ENCODE measurements at regions not wholly inside any gene's neighbourhood (a gene's known extent, or its start where the extent isn't known, plus 50 kb on each side); places are given as distances from the start of the nearest gene placed in this dataset.

- 27 to 98% (median 90%) methylated on average over 3 to 4 of the region's 4 CpGs for WGBS, 10 experiments
- H3K4me1 ChIP-seq (replicated peaks in 1 of 2) = no peaks in the 10 kb centered on the region
- ATAC-seq (replicated peaks in 6 of 8) = no peak
- H3K27ac ChIP-seq = no peak overlapping the region
- H3K4me3 ChIP-seq = no peak overlapping the region
- in situ Hi-C loops (cut with MboI; ENCODE audit: low pct_unique_long_range_greater_than_20kb in 2 of 9, low sequenced_read_pairs in 9 of 9, unreplicated experiment in 9 of 9) = no loop called here
These were observed 617.0 kb downstream of the RNF144B start for GRCh38 chr6:19004176-19004575.

- 0 to 97% (median 75%) methylated on average over 1 to 3 of the region's 3 CpGs for WGBS, 10 experiments
- in situ Hi-C loops (cut with MboI; ENCODE audit: low pct_unique_long_range_greater_than_20kb in 2 of 9, low sequenced_read_pairs in 9 of 9, unreplicated experiment in 9 of 9) = no loop called here
- ATAC-seq (replicated peaks in 6 of 8) = no peak
- H3K4me1 ChIP-seq (replicated peaks in 1 of 2) = no peaks in the 10 kb centered on the region
- H3K4me3 ChIP-seq = no peak overlapping the region
- H3K27ac ChIP-seq = no peak overlapping the region
These were observed 622.6 kb downstream of the RNF144B start for GRCh38 chr6:19009769-19010168.

GRCh38 chr6:19013026-19013705, 626.0 kb downstream of the RNF144B start:
- no peak overlapping the region for H3K27ac ChIP-seq
- no peak overlapping the region for H3K4me3 ChIP-seq
- WGBS, 10 experiments = 7 to 98% (median 43%) methylated on average over 1 to 4 of the region's 4 CpGs; no CpG with 5 or more reads in 1 of the 10 experiments
- ATAC-seq (replicated peaks in 6 of 8) = peak in 1 of 8 experiments; percentile 37
- no peaks in the 10 kb centered on the region for H3K4me1 ChIP-seq (replicated peaks in 1 of 2)
- in situ Hi-C loops (cut with MboI; ENCODE audit: low pct_unique_long_range_greater_than_20kb in 2 of 9, low sequenced_read_pairs in 9 of 9, unreplicated experiment in 9 of 9) = no loop called here

GRCh38 chr6:19024737-19025136, 637.6 kb downstream of the RNF144B start:
- no peak overlapping the region for H3K27ac ChIP-seq
- WGBS, 10 experiments = 0 to 50% (median 36%) methylated on average over 1 to 4 of the region's 4 CpGs; no CpG with 5 or more reads in 3 of the 10 experiments
- ATAC-seq (replicated peaks in 6 of 8) = peak in 5 of 8 experiments; percentile 19 to 61 (median 37)
- in situ Hi-C loops (cut with MboI; ENCODE audit: low pct_unique_long_range_greater_than_20kb in 2 of 9, low sequenced_read_pairs in 9 of 9, unreplicated experiment in 9 of 9) = no loop called here
- no peaks in the 10 kb centered on the region for H3K4me1 ChIP-seq (replicated peaks in 1 of 2)
- H3K4me3 ChIP-seq = no peak overlapping the region

GRCh38 chr6:19028201-19028600, 641.1 kb downstream of the RNF144B start:
- in situ Hi-C loops (cut with MboI; ENCODE audit: low pct_unique_long_range_greater_than_20kb in 2 of 9, low sequenced_read_pairs in 9 of 9, unreplicated experiment in 9 of 9) = no loop called here

GRCh38 chr6:19032591-19033295, 645.6 kb downstream of the RNF144B start:
- Histone ChIP-seq H3K27ac (no peak overlapping the region), H3K4me3 (no peak overlapping the region), H3K4me1 (replicated peaks in 1 of 2) (peaks cover 11 to 18% of the 10 kb centered on the region in 2 donors)
- in situ Hi-C loops (cut with MboI; ENCODE audit: low pct_unique_long_range_greater_than_20kb in 2 of 9, low sequenced_read_pairs in 9 of 9, unreplicated experiment in 9 of 9) = no loop called here
- no peak for ATAC-seq (replicated peaks in 6 of 8)

More at GRCh38 chr6:19028201-19028600, 641.1 kb downstream of the RNF144B start:
- ATAC-seq (replicated peaks in 6 of 8) = no peak
- 60 to 100% (median 70%) methylated on average over 2 to 3 of the region's 3 CpGs; no CpG with 5 or more reads in 3 of the 10 experiments for WGBS, 10 experiments
- H3K27ac ChIP-seq = no peak overlapping the region
- no peak overlapping the region for H3K4me3 ChIP-seq
- peaks cover 0 to 3% of the 10 kb centered on the region in 2 donors for H3K4me1 ChIP-seq (replicated peaks in 1 of 2)

GRCh38 chr6:19033683-19034082, 646.5 kb downstream of the RNF144B start:
- no peak overlapping the region for H3K27ac ChIP-seq
- H3K4me3 ChIP-seq = no peak overlapping the region
- no peak for ATAC-seq (replicated peaks in 6 of 8)
- H3K4me1 ChIP-seq (replicated peaks in 1 of 2) = peaks cover 11 to 18% of the 10 kb centered on the region in 2 donors
- in situ Hi-C loops (cut with MboI; ENCODE audit: low pct_unique_long_range_greater_than_20kb in 2 of 9, low sequenced_read_pairs in 9 of 9, unreplicated experiment in 9 of 9) = no loop called here
- 0 to 100% (median 66%) methylated on average over 1 of the region's 1 CpG; no CpG with 5 or more reads in 2 of the 10 experiments for WGBS, 10 experiments

GRCh38 chr6:19034986-19035385, 647.8 kb downstream of the RNF144B start:
- H3K27ac ChIP-seq = peak overlapping the region; percentile 7 to 47
- ATAC-seq (replicated peaks in 6 of 8) = peak in 3 of 8 experiments; percentile 9 to 65 (median 13)
- no peak overlapping the region for H3K4me3 ChIP-seq
- WGBS, 10 experiments = 10 to 82% (median 48%) methylated on average over 1 to 2 of the region's 2 CpGs
- in situ Hi-C loops (cut with MboI; ENCODE audit: low pct_unique_long_range_greater_than_20kb in 2 of 9, low sequenced_read_pairs in 9 of 9, unreplicated experiment in 9 of 9) = no loop called here
- peaks cover 11 to 18% of the 10 kb centered on the region in 2 donors for H3K4me1 ChIP-seq (replicated peaks in 1 of 2)

- in situ Hi-C loops (cut with MboI; ENCODE audit: low pct_unique_long_range_greater_than_20kb in 2 of 9, low sequenced_read_pairs in 9 of 9, unreplicated experiment in 9 of 9) = no loop called here
- whole genome bisulfite sequencing, 10 experiments = 0 to 83% (median 36%) methylated on average over 1 to 7 of the region's 7 CpGs
- H3K27ac ChIP-seq = peak overlapping the region in 1 of 2 donors; percentile 47
- H3K4me1 ChIP-seq (replicated peaks in 1 of 2) = peaks cover 11 to 20% of the 10 kb centered on the region in 2 donors
- ATAC-seq (replicated peaks in 6 of 8) = peak in 5 of 8 experiments; percentile 52 to 95 (median 81)
- no peak overlapping the region for H3K4me3 ChIP-seq
These were observed 648.5 kb downstream of the RNF144B start for GRCh38 chr6:19035461-19036195.

GRCh38 chr6:19036196-19036555, 649.0 kb downstream of the RNF144B start:
- H3K4me3 ChIP-seq = no peak overlapping the region
- ATAC-seq (replicated peaks in 6 of 8) = no peak
- WGBS, 10 experiments = 30 to 100% (median 80%) methylated on average over 1 to 2 of the region's 2 CpGs; no CpG with 5 or more reads in 1 of the 10 experiments
- in situ Hi-C loops (cut with MboI; ENCODE audit: low pct_unique_long_range_greater_than_20kb in 2 of 9, low sequenced_read_pairs in 9 of 9, unreplicated experiment in 9 of 9) = no loop called here
- H3K27ac ChIP-seq = no peak overlapping the region
- peaks cover 11 to 21% of the 10 kb centered on the region in 2 donors for H3K4me1 ChIP-seq (replicated peaks in 1 of 2)

GRCh38 chr6:19037607-19038006, 650.5 kb downstream of the RNF144B start:
- ATAC-seq (replicated peaks in 6 of 8) = peak in 1 of 8 experiments; percentile 25
- WGBS, 10 experiments = 65 to 100% (median 90%) methylated on average over 2 to 4 of the region's 4 CpGs; no CpG with 5 or more reads in 1 of the 10 experiments
- H3K4me3 ChIP-seq = no peak overlapping the region
- H3K27ac ChIP-seq = no peak overlapping the region
- in situ Hi-C loops (cut with MboI; ENCODE audit: low pct_unique_long_range_greater_than_20kb in 2 of 9, low sequenced_read_pairs in 9 of 9, unreplicated experiment in 9 of 9) = no loop called here
- peaks cover 18 to 20% of the 10 kb centered on the region in 2 donors for H3K4me1 ChIP-seq (replicated peaks in 1 of 2)

- H3K27ac ChIP-seq = no peak overlapping the region
- no peak for ATAC-seq (replicated peaks in 6 of 8)
- in situ Hi-C loops (cut with MboI; ENCODE audit: low pct_unique_long_range_greater_than_20kb in 2 of 9, low sequenced_read_pairs in 9 of 9, unreplicated experiment in 9 of 9) = no loop called here
- H3K4me3 ChIP-seq = no peak overlapping the region
- H3K4me1 ChIP-seq (replicated peaks in 1 of 2) = peaks cover 18 to 19% of the 10 kb centered on the region in 2 donors
These were observed 652.1 kb downstream of the RNF144B start for GRCh38 chr6:19039287-19039686.

GRCh38 chr6:19041906-19042305, 654.8 kb downstream of the RNF144B start:
- peak in 3 of 8 experiments; percentile 5 to 28 (median 9) for ATAC-seq (replicated peaks in 6 of 8)
- in situ Hi-C loops (cut with MboI; ENCODE audit: low pct_unique_long_range_greater_than_20kb in 2 of 9, low sequenced_read_pairs in 9 of 9, unreplicated experiment in 9 of 9) = no loop called here
- no peak overlapping the region for H3K27ac ChIP-seq
- H3K4me1 ChIP-seq (replicated peaks in 1 of 2) = peaks cover 3 to 8% of the 10 kb centered on the region in 2 donors
- WGBS, 10 experiments = 40 to 100% (median 80%) methylated on average over 1 to 3 of the region's 6 CpGs; no CpG with 5 or more reads in 3 of the 10 experiments
- H3K4me3 ChIP-seq = no peak overlapping the region

All from motor neuron (in vitro differentiated cells).